ENCODE measurements at regions not wholly inside any gene's neighbourhood (a gene's known extent, or its start where the extent isn't known, plus 50 kb on each side); places are given as distances from the start of the nearest gene placed in this dataset.

GRCh38 chr14:97854918-97855317 is 1057.7 kb downstream of the VRK1 start:
- TF ChIP-seq, protein P1, sequence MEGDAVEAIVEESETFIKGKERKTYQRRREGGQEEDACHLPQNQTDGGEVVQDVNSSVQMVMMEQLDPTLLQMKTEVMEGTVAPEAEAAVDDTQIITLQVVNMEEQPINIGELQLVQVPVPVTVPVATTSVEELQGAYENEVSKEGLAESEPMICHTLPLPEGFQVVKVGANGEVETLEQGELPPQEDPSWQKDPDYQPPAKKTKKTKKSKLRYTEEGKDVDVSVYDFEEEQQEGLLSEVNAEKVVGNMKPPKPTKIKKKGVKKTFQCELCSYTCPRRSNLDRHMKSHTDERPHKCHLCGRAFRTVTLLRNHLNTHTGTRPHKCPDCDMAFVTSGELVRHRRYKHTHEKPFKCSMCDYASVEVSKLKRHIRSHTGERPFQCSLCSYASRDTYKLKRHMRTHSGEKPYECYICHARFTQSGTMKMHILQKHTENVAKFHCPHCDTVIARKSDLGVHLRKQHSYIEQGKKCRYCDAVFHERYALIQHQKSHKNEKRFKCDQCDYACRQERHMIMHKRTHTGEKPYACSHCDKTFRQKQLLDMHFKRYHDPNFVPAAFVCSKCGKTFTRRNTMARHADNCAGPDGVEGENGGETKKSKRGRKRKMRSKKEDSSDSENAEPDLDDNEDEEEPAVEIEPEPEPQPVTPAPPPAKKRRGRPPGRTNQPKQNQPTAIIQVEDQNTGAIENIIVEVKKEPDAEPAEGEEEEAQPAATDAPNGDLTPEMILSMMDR (IDR thresholded peaks at IDR 0.05), result no peak
- TF ChIP-seq POLR2A (IDR thresholded peaks at IDR 0.05) (no peak), POLR2AphosphoS5 (IDR thresholded peaks at IDR 0.05) (no peak), EP300 (IDR thresholded peaks at IDR 0.05) (no peak)
